ENCODE measurements at regions not wholly inside any gene's neighbourhood (a gene's known extent, or its start where the extent isn't known, plus 50 kb on each side); places are given as distances from the start of the nearest gene placed in this dataset.

DNA sequence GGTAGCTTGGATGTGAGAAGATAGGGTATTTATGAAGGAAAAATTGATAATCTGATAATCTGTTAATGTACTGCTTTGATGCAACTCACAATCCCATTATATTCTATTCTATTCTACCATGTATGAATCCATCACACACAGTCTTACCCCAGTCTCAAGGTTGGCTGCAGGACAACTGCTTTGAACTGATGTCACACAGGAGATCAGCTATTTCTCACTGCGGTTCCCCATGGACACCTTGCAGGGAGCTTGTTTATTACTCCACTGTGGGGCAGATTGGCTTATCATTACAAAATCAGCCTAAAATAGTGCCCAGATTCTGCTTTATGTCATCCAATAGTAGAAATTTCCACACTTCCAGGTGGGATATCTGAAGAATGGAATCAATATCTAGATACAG, 61.0 kb upstream of the HS3ST5 start:
- DNase-seq: no peak

DNA sequence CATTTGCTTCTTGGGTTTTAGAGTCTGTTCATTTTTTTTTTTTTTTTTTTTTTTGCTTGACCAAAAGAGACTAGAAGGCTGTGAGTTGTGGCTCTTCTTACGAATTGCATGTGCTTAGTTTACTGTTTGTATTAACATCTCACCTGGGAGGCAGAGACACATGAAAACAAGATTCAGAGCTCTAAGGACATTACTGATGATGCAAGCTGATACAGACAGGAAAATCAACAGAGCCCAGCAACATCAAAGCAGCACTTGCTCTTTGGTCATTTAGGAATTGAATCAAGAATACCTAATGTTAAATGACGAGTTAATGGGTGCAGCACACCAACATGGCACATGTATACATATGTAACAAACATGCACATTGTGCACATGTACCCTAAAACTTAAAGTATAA, 55.7 kb upstream of the HS3ST5 start:
- no peak for DNase-seq

All from stimulated activated CD4-positive, alpha-beta T cell treated with anti-CD3 and anti-CD28 coated beads, Interleukin-2, amount 100 ng/mL, for 48 hours (primary cell).